ENCODE measurements at regions not wholly inside any gene's neighbourhood (a gene's known extent, or its start where the extent isn't known, plus 50 kb on each side); places are given as distances from the start of the nearest gene placed in this dataset.

DNA sequence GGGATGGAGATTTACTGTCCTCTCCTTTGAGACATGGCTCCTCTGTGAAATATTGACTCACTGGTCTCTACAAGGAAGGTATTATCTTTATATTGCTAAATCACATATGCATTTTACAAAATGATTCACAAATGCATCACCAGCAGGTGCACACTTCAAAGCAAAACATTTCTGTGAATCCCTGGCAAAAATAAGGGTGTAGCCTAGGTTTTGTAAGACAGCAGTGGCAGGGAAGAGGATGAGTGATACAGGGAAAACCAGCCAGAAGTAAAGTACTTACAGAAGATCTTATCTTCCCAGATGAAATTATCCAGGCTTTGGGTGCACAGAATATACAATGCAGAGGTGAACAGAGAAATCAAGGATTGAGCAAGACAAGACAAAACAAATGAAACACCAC, 1094.6 kb downstream of the GATA3 start:
- TF ChIP-seq GATA2 (IDR thresholded peaks at IDR 0.05; ENCODE audit: low read depth, low read length) = peak; percentile 73
- TF ChIP-seq GATA3 (IDR thresholded peaks at IDR 0.05; ENCODE audit: low read depth, low read length) = peak; percentile 81

Data from SH-SY5Y (cell line).